ENCODE measurements at regions not wholly inside any gene's neighbourhood (a gene's known extent, or its start where the extent isn't known, plus 50 kb on each side); places are given as distances from the start of the nearest gene placed in this dataset.

- Histone ChIP-seq H3K4ac (ENCODE audit: low read depth, low read length) (no peak overlapping the region), H2AK9ac (replicated peaks; ENCODE audit: low read depth, low read length, poor library complexity) (no peak overlapping the region), H2BK120ac (ENCODE audit: low read depth, low read length) (no peak overlapping the region), H2BK5ac (ENCODE audit: low read depth, low read length, poor library complexity, severe bottlenecking) (no peak overlapping the region), H4K5ac (ENCODE audit: low read depth, low read length) (no peak overlapping the region), H3K36me3 (ENCODE audit: control insufficient read depth, insufficient read depth, low read length) (no peaks in the 10 kb centered on the region), H3K18ac (ENCODE audit: low read depth, low read length) (no peak overlapping the region), H3K79me1 (ENCODE audit: low read depth in 1 of 2, low read length in 2 of 2) (no peaks in the 10 kb centered on the region), H3K56ac (ENCODE audit: extremely low read depth, insufficient read depth, low read length) (no peak overlapping the region), H3K9me3 (ENCODE audit: control insufficient read depth, insufficient read depth, low read length) (no peaks in the 10 kb centered on the region), H4K20me1 (ENCODE audit: insufficient read depth, low read length) (no peaks in the 10 kb centered on the region), H3K9me1 (ENCODE audit: insufficient read depth, low read length) (no peaks in the 10 kb centered on the region), H3K4me3 (ENCODE audit: insufficient read depth, low read depth, low read length) (no peak overlapping the region), H2AK5ac (ENCODE audit: low read depth, low read length) (no peak overlapping the region), H4K91ac (ENCODE audit: insufficient read depth, low read depth, low read length) (no peak overlapping the region), H3K27me3 (ENCODE audit: control insufficient read depth, insufficient read depth, low read length) (no peaks in the 10 kb centered on the region), H2BK20ac (ENCODE audit: low read depth, low read length) (no peak overlapping the region), H3K27ac (ENCODE audit: insufficient read depth, low read length) (no peak overlapping the region), H3K4me2 (ENCODE audit: low read depth, low read length) (no peak overlapping the region), H4K8ac (ENCODE audit: low read depth in 2 of 2, low read length in 2 of 2) (no peak overlapping the region), H2AFZ (replicated peaks; ENCODE audit: low read length, poor library complexity) (no peak overlapping the region), H3K23ac (ENCODE audit: low read depth, low read length) (no peak overlapping the region), H3K9ac (ENCODE audit: low read depth, low read length) (no peak overlapping the region), H3K14ac (replicated peaks; ENCODE audit: low read depth, low read length) (no peak overlapping the region; the same call in 1 of the 2 replicates), H3K4me1 (ENCODE audit: control insufficient read depth, insufficient read depth, low read length) (no peaks in the 10 kb centered on the region), H2BK15ac (ENCODE audit: low read depth, low read length) (no peak overlapping the region)
- intact Hi-C loops (cut with micrococcal nuclease): no loop called here
- 100% methylated on average over 1 of the region's 5 CpGs; no CpG with 5 or more reads in 1 of the 2 experiments for WGBS, 2 experiments (ENCODE audit: extremely low coverage in 2 of 2, insufficient read length in 1 of 2)
- no TSS peak for BruUV-seq (replicated peaks)
- ChIA-PET POLR2A (ENCODE audit: unreplicated experiment) (no interaction called here), CTCF (interaction anchor here (0.6 kb wide), 1 partner anchor 24 kb away, joined by 4 read pairs; no protein-coding TSS in a partner anchor)
- no peak for DNase-seq
- in situ Hi-C loops (cut with MboI; ENCODE audit: low sequenced_read_pairs): no loop called here
- TF ChIP-seq CHD1 (IDR thresholded peaks at IDR 0.05; ENCODE audit: low read depth, low read length) (no peak), USF2 (IDR thresholded peaks at IDR 0.05; ENCODE audit: low read depth, low read length) (no peak), SMC3 (IDR thresholded peaks at IDR 0.05; ENCODE audit: low read depth, low read length) (no peak), MAFK (IDR thresholded peaks at IDR 0.05; ENCODE audit: low read depth, low read length) (no peak), RCOR1 (IDR thresholded peaks at IDR 0.05; ENCODE audit: insufficient replicate concordance, low read length) (no peak), FOS (IDR thresholded peaks at IDR 0.05; ENCODE audit: low read depth, low read length) (no peak), RAD21 (IDR thresholded peaks at IDR 0.05; ENCODE audit: low read length) (no peak), CEBPB (IDR thresholded peaks at IDR 0.05; ENCODE audit: low read depth, low read length) (no peak)
- dilution Hi-C loops (cut with HindIII; ENCODE audit: low sequenced_read_pairs, unreplicated experiment): no loop called here
- ATAC-seq (ENCODE audit: low read depth): no peak
These were observed 229.4 kb upstream of the RSPO3 start for GRCh38 chr6:126888727-126889725.
